NT2/D1 (cell line): ENCODE measurements at regions not wholly inside any gene's neighbourhood (a gene's known extent, or its start where the extent isn't known, plus 50 kb on each side); places are given as distances from the start of the nearest gene placed in this dataset.

ENCODE experiments used
- DNase-seq: peaks from one replicate; pipeline ENCODE4 v3.0.0-alpha.2; 2011; ENCODE audit warnings: low read depth, low spot score
- H3K27me3 ChIP-seq: 2 replicates; pipeline ENCODE4 v1.6.0; 2011; ENCODE audit warnings: mild to moderate bottlenecking; ENCODE audit not compliant: insufficient read length, insufficient read depth
- H3K36me3 ChIP-seq: 2 replicates; pipeline ENCODE4 v1.6.1; 2011; ENCODE audit warnings: mild to moderate bottlenecking, low read length, mixed read lengths; ENCODE audit not compliant: insufficient read depth, insufficient read length
- H3K4me1 ChIP-seq: 2 replicates; pipeline ENCODE4 v1.5.1; 2011; ENCODE audit not compliant: insufficient read depth, insufficient read length
- H3K4me3 ChIP-seq: 2 replicates; pipeline ENCODE4 v1.5.1; 2011; ENCODE audit warnings: low read depth; ENCODE audit not compliant: insufficient read length
- H3K9ac ChIP-seq: 2 replicates; pipeline ENCODE4 v1.6.0; 2011; ENCODE audit warnings: low read depth; ENCODE audit not compliant: insufficient read length
- H3K9me3 ChIP-seq: 2 replicates; pipeline ENCODE4 v1.5.1; 2011; ENCODE audit warnings: mild to moderate bottlenecking, low read length; ENCODE audit not compliant: insufficient read depth
- SUZ12 ChIP-seq: IDR thresholded peaks from 2 replicates; pipeline ENCODE4 v1.6.1; 2011; ENCODE audit not compliant: insufficient read length, insufficient read depth; ENCODE audit errors: extremely low read depth
- YY1 ChIP-seq: IDR thresholded peaks from 2 replicates; pipeline ENCODE4 v1.6.1; 2011; ENCODE audit not compliant: insufficient read length, insufficient read depth
- ZNF274 ChIP-seq: IDR thresholded peaks from 2 replicates; pipeline ENCODE4 v1.6.1; 2011; ENCODE audit warnings: mild to moderate bottlenecking, low read depth, low read length

- no peak for DNase-seq
- TF ChIP-seq SUZ12 (no peak), YY1 (no peak), ZNF274 (no peak)
- no peaks in the 10 kb centered on the region for H3K9me3 ChIP-seq
- H3K27me3 ChIP-seq, result no peaks in the 10 kb centered on the region
- H3K9ac ChIP-seq, result no peak overlapping the region
- no peaks in the 10 kb centered on the region for H3K36me3 ChIP-seq
- H3K4me3 ChIP-seq, result no peak overlapping the region
- H3K4me1 ChIP-seq, result no peaks in the 10 kb centered on the region
These were observed 406.7 kb upstream of the DDX18 start for GRCh38 chr2:117407746-117408145.

GRCh38 chr2:117409443-117409842, 405.0 kb upstream of the DDX18 start:
- no peaks in the 10 kb centered on the region for H3K36me3 ChIP-seq
- DNase-seq, result no peak
- H3K27me3 ChIP-seq, result no peaks in the 10 kb centered on the region
- H3K9ac ChIP-seq, result no peak overlapping the region
- no peak overlapping the region for H3K4me3 ChIP-seq
- H3K9me3 ChIP-seq, result no peaks in the 10 kb centered on the region
- TF ChIP-seq YY1, result no peak
- TF ChIP-seq SUZ12, result no peak
- no peak for TF ChIP-seq ZNF274
- H3K4me1 ChIP-seq, result no peaks in the 10 kb centered on the region

GRCh38 chr2:117411983-117412382, 402.5 kb upstream of the DDX18 start:
- no peak overlapping the region for H3K9ac ChIP-seq
- no peaks in the 10 kb centered on the region for H3K9me3 ChIP-seq
- no peak for DNase-seq
- H3K4me3 ChIP-seq, result no peak overlapping the region
- no peaks in the 10 kb centered on the region for H3K36me3 ChIP-seq
- TF ChIP-seq ZNF274 (no peak), YY1 (no peak), SUZ12 (no peak)
- H3K4me1 ChIP-seq, result no peaks in the 10 kb centered on the region
- H3K27me3 ChIP-seq, result no peaks in the 10 kb centered on the region

GRCh38 chr2:117432746-117433145, 381.7 kb upstream of the DDX18 start:
- no peaks in the 10 kb centered on the region for H3K9me3 ChIP-seq
- H3K4me1 ChIP-seq, result no peaks in the 10 kb centered on the region
- no peaks in the 10 kb centered on the region for H3K27me3 ChIP-seq
- TF ChIP-seq YY1 (no peak), ZNF274 (no peak), SUZ12 (no peak)
- no peak for DNase-seq
- no peak overlapping the region for H3K9ac ChIP-seq
- no peak overlapping the region for H3K4me3 ChIP-seq
- H3K36me3 ChIP-seq, result no peaks in the 10 kb centered on the region

GRCh38 chr2:117436697-117437096, 377.8 kb upstream of the DDX18 start:
- H3K9me3 ChIP-seq, result no peaks in the 10 kb centered on the region
- no peak for DNase-seq
- TF ChIP-seq SUZ12 (no peak), ZNF274 (no peak), YY1 (no peak)

GRCh38 chr2:117470311-117471095, 344.0 kb upstream of the DDX18 start:
- peaks cover 9% of the 10 kb centered on the region for H3K36me3 ChIP-seq
- H3K9ac ChIP-seq, result no peak overlapping the region
- H3K4me1 ChIP-seq, result peaks cover 5% of the 10 kb centered on the region
- TF ChIP-seq ZNF274 (no peak), SUZ12 (no peak), YY1 (no peak)
- peaks cover 19% of the 10 kb centered on the region; the same call in 1 of the 2 replicates for H3K9me3 ChIP-seq
- H3K4me3 ChIP-seq, result no peak overlapping the region
- no peaks in the 10 kb centered on the region for H3K27me3 ChIP-seq
- DNase-seq, result peak; percentile 67

More at GRCh38 chr2:117436697-117437096, 377.8 kb upstream of the DDX18 start:
- no peak overlapping the region for H3K9ac ChIP-seq
- H3K27me3 ChIP-seq, result no peaks in the 10 kb centered on the region
- H3K4me1 ChIP-seq, result no peaks in the 10 kb centered on the region
- no peak overlapping the region for H3K4me3 ChIP-seq
- no peaks in the 10 kb centered on the region for H3K36me3 ChIP-seq

GRCh38 chr2:117481608-117482007, 332.9 kb upstream of the DDX18 start:
- no peak for DNase-seq
- Histone ChIP-seq H3K9me3 (peaks cover 5% of the 10 kb centered on the region), H3K27me3 (no peaks in the 10 kb centered on the region), H3K36me3 (peaks cover 3% of the 10 kb centered on the region), H3K4me1 (no peaks in the 10 kb centered on the region), H3K4me3 (no peak overlapping the region), H3K9ac (no peak overlapping the region)
- TF ChIP-seq SUZ12, result no peak
- no peak for TF ChIP-seq ZNF274
- TF ChIP-seq YY1, result no peak
